Neural cell (in vitro differentiated cells): ENCODE measurements at regions not wholly inside any gene's neighbourhood (a gene's known extent, or its start where the extent isn't known, plus 50 kb on each side); places are given as distances from the start of the nearest gene placed in this dataset.

ENCODE experiments used
- CTCF ChIP-seq: fragments of 450-650 bp; IDR thresholded peaks from 2 replicates; pipeline ENCODE4 v1.5.1; 2014; ENCODE audit warnings: antibody characterized with exemption, mild to moderate bottlenecking, moderate library complexity; ENCODE audit not compliant: poor library complexity, severe bottlenecking
- EP300 ChIP-seq: fragments of 450-650 bp; conservative IDR thresholded peaks from 2 replicates; pipeline ENCODE4 v1.6.1; 2014; ENCODE audit warnings: antibody characterized with exemption, mild to moderate bottlenecking, moderate library complexity; ENCODE audit not compliant: poor library complexity, severe bottlenecking
- EZH2 ChIP-seq: fragments of 200-600, 300-800 bp; shearing (Covaris generic), sonication (generic); IDR thresholded peaks from 2 replicates; pipeline ENCODE4 v1.6.1; 2014; ENCODE audit warnings: antibody characterized with exemption, low read length, borderline replicate concordance, mild to moderate bottlenecking; ENCODE audit not compliant: insufficient read depth, poor library complexity, severe bottlenecking
- REST ChIP-seq: IDR thresholded peaks from 2 replicates; pipeline ENCODE4 v1.6.1; 2012; ENCODE audit warnings: borderline replicate concordance
- SMC3 ChIP-seq: fragments of 450-650 bp; conservative IDR thresholded peaks from 2 replicates; pipeline ENCODE4 v1.6.1; 2014; ENCODE audit warnings: antibody characterized with exemption, mild to moderate bottlenecking, moderate library complexity; ENCODE audit not compliant: poor library complexity

- no peak for TF ChIP-seq SMC3
- no peak for TF ChIP-seq EP300
- TF ChIP-seq CTCF, result no peak
- TF ChIP-seq REST, result no peak
- no peak for TF ChIP-seq EZH2
Measured at GRCh38 chr5:156199045-156199444, 127.9 kb upstream of the SGCD start.
